Stimulated activated CD4-positive, alpha-beta T cell treated with anti-CD3 and anti-CD28 coated beads, TNF-alpha, amount 100 ng/mL, for 1 hour (primary cell): ENCODE measurements at regions not wholly inside any gene's neighbourhood (a gene's known extent, or its start where the extent isn't known, plus 50 kb on each side); places are given as distances from the start of the nearest gene placed in this dataset.

Source experiments
- DNase-seq, 3 donors: peaks; one replicate each; pipeline ENCODE4 v3.0.0-alpha.2; 2020; ENCODE audit warnings: low read depth in 3 of 3, low spot score in 1 of 3

GRCh38 chr2:220081171-220081570 lies 453.7 kb downstream of the SLC4A3 start:
- no peak for DNase-seq

GRCh38 chr2:220090050-220090449 lies 462.6 kb downstream of the SLC4A3 start:
- DNase-seq, result no peak

- DNase-seq, result no peak
Observed at GRCh38 chr2:220096406-220096805, 469.0 kb downstream of the SLC4A3 start.

GRCh38 chr2:220101980-220102379 lies 474.6 kb downstream of the SLC4A3 start:
- no peak for DNase-seq

- DNase-seq, result no peak
Observed at GRCh38 chr2:220103596-220103995, 476.2 kb downstream of the SLC4A3 start.

GRCh38 chr2:220104871-220105351 lies 477.5 kb downstream of the SLC4A3 start:
- no peak for DNase-seq

GRCh38 chr2:220106065-220106464 lies 478.6 kb downstream of the SLC4A3 start:
- DNase-seq, result no peak

GRCh38 chr2:220107380-220107791 lies 480.0 kb downstream of the SLC4A3 start:
- no peak for DNase-seq

GRCh38 chr2:220114443-220114842 lies 487.0 kb downstream of the SLC4A3 start:
- DNase-seq, result no peak

GRCh38 chr2:220117025-220117424 lies 489.6 kb downstream of the SLC4A3 start:
- DNase-seq, result no peak

GRCh38 chr2:220120041-220120440 lies 492.6 kb downstream of the SLC4A3 start:
- DNase-seq, result no peak

- DNase-seq, result no peak
Observed at GRCh38 chr2:220123751-220124150, 496.3 kb downstream of the SLC4A3 start.

GRCh38 chr2:220125551-220125950 lies 498.1 kb downstream of the SLC4A3 start:
- DNase-seq, result no peak

- DNase-seq, result no peak
Observed at GRCh38 chr2:220127311-220127710, 499.9 kb downstream of the SLC4A3 start.

- DNase-seq, result no peak
Observed at GRCh38 chr2:220127876-220128275, 500.4 kb downstream of the SLC4A3 start.

GRCh38 chr2:220129391-220129790 lies 502.0 kb downstream of the SLC4A3 start:
- DNase-seq, result no peak

GRCh38 chr2:220134756-220135534 lies 507.5 kb downstream of the SLC4A3 start:
- no peak for DNase-seq

- DNase-seq, result no peak
Observed at GRCh38 chr2:220143336-220143735, 515.9 kb downstream of the SLC4A3 start.

- no peak for DNase-seq
Observed at GRCh38 chr2:220144411-220144810, 517.0 kb downstream of the SLC4A3 start.

- DNase-seq, result no peak
Observed at GRCh38 chr2:220147161-220148038, 520.0 kb downstream of the SLC4A3 start.

- DNase-seq, result no peak
Observed at GRCh38 chr2:220148471-220149248, 521.2 kb downstream of the SLC4A3 start.
